SK-N-SH (cell line): ENCODE measurements at regions not wholly inside any gene's neighbourhood (a gene's known extent, or its start where the extent isn't known, plus 50 kb on each side); places are given as distances from the start of the nearest gene placed in this dataset.

Experiments
- EZH2phosphoT487 ChIP-seq: fragments of 200-600 bp; sonication (generic); IDR thresholded peaks from 2 replicates; pipeline ENCODE4 v1.6.1; 2017; ENCODE audit warnings: low read depth, mixed run types, mild to moderate bottlenecking, antibody characterized with exemption, moderate library complexity, borderline replicate concordance
- IRF3 ChIP-seq: fragments of 150-350 bp; IDR thresholded peaks from 2 replicates; pipeline ENCODE4 v1.6.1; 2016; ENCODE audit warnings: mild to moderate bottlenecking, low read depth, low read length
- JUND ChIP-seq: IDR thresholded peaks from 2 replicates; pipeline ENCODE4 v1.4.0; 2012
- MXI1 ChIP-seq: IDR thresholded peaks from 2 replicates; pipeline ENCODE4 v1.6.1; 2012; ENCODE audit warnings: mild to moderate bottlenecking, low read depth, low read length, improper control_type of control experiment
- NRF1 ChIP-seq: IDR thresholded peaks from 2 replicates; pipeline ENCODE4 v1.6.1; 2012; ENCODE audit warnings: low read depth, mild to moderate bottlenecking, low read length
- RAD21 ChIP-seq: IDR thresholded peaks from 2 replicates; pipeline ENCODE4 v1.6.1; 2012; ENCODE audit warnings: mild to moderate bottlenecking, low read length
- RCOR1 ChIP-seq: fragments of 150-350 bp; IDR thresholded peaks from 2 replicates; pipeline ENCODE4 v1.6.1; 2017; ENCODE audit warnings: antibody characterized with exemption, low read length
- RXRA ChIP-seq: IDR thresholded peaks from 2 replicates; pipeline ENCODE4 v1.4.0; 2012; ENCODE audit warnings: low read depth, mild to moderate bottlenecking, borderline replicate concordance
- TAF1 ChIP-seq: IDR thresholded peaks from 2 replicates; pipeline ENCODE4 v1.6.1; 2012; ENCODE audit warnings: low read depth, mild to moderate bottlenecking, low read length, moderate library complexity, borderline replicate concordance
- TEAD4 ChIP-seq: IDR thresholded peaks from 2 replicates; pipeline ENCODE4 v1.4.0; 2012; ENCODE audit warnings: mild to moderate bottlenecking, borderline replicate concordance; ENCODE audit not compliant: insufficient read depth
- TF ChIP-seq, protein P1 (sequence below): fragments of 200-600 bp; sonication (generic); IDR thresholded peaks from 2 replicates; pipeline ENCODE4 v1.6.1; 2017; ENCODE audit warnings: antibody characterized with exemption, mild to moderate bottlenecking, moderate library complexity

GRCh38 chr16:72481419-72481818, 309.5 kb upstream of the PMFBP1 start:
- TF ChIP-seq, protein P1, sequence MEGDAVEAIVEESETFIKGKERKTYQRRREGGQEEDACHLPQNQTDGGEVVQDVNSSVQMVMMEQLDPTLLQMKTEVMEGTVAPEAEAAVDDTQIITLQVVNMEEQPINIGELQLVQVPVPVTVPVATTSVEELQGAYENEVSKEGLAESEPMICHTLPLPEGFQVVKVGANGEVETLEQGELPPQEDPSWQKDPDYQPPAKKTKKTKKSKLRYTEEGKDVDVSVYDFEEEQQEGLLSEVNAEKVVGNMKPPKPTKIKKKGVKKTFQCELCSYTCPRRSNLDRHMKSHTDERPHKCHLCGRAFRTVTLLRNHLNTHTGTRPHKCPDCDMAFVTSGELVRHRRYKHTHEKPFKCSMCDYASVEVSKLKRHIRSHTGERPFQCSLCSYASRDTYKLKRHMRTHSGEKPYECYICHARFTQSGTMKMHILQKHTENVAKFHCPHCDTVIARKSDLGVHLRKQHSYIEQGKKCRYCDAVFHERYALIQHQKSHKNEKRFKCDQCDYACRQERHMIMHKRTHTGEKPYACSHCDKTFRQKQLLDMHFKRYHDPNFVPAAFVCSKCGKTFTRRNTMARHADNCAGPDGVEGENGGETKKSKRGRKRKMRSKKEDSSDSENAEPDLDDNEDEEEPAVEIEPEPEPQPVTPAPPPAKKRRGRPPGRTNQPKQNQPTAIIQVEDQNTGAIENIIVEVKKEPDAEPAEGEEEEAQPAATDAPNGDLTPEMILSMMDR, result no peak
- no peak for TF ChIP-seq NRF1
- TF ChIP-seq EZH2phosphoT487, result no peak
- TF ChIP-seq IRF3, result no peak
- TF ChIP-seq RCOR1, result no peak
- TF ChIP-seq RXRA, result no peak
- TF ChIP-seq JUND, result no peak
- no peak for TF ChIP-seq TEAD4
- TF ChIP-seq TAF1, result no peak
- TF ChIP-seq RAD21, result no peak
- TF ChIP-seq MXI1, result no peak
